CD4-positive, alpha-beta T cell treated with Interleukin-6 at 100 ng/mL for 8 hours (primary cell): ENCODE measurements at regions not wholly inside any gene's neighbourhood (a gene's known extent, or its start where the extent isn't known, plus 50 kb on each side); places are given as distances from the start of the nearest gene placed in this dataset.

Source experiments
- DNase-seq: peaks from one replicate; pipeline ENCODE4 v3.0.0-alpha.2; 2020; ENCODE audit warnings: mixed read lengths, low spot score

GRCh38 chr18:46266473-46266872, 162.3 kb downstream of the HAUS1 start:
- no peak for DNase-seq

- no peak for DNase-seq
These were observed 164.5 kb downstream of the HAUS1 start for GRCh38 chr18:46268671-46269070.

GRCh38 chr18:46269275-46269674, 165.1 kb downstream of the HAUS1 start:
- DNase-seq, result no peak

GRCh38 chr18:46271488-46271887, 167.3 kb downstream of the HAUS1 start:
- no peak for DNase-seq

GRCh38 chr18:46273861-46274260, 169.7 kb downstream of the HAUS1 start:
- DNase-seq, result no peak

GRCh38 chr18:46274266-46274665, 170.1 kb downstream of the HAUS1 start:
- no peak for DNase-seq

- no peak for DNase-seq
These were observed 171.2 kb downstream of the HAUS1 start for GRCh38 chr18:46275370-46275769.

- no peak for DNase-seq
These were observed 172.6 kb downstream of the HAUS1 start for GRCh38 chr18:46276748-46277147.

GRCh38 chr18:46278481-46279465, 174.6 kb downstream of the HAUS1 start:
- no peak for DNase-seq

GRCh38 chr18:46279673-46280072, 175.5 kb downstream of the HAUS1 start:
- no peak for DNase-seq

- peak; percentile 36 for DNase-seq
These were observed 177.3 kb downstream of the HAUS1 start for GRCh38 chr18:46281185-46282176.

GRCh38 chr18:46282177-46282570, 178.0 kb downstream of the HAUS1 start:
- no peak for DNase-seq

- no peak for DNase-seq
These were observed 178.5 kb downstream of the HAUS1 start for GRCh38 chr18:46282646-46283045.

- DNase-seq, result no peak
These were observed 179.1 kb downstream of the HAUS1 start for GRCh38 chr18:46283268-46283667.

GRCh38 chr18:46283895-46284295, 179.7 kb downstream of the HAUS1 start:
- DNase-seq, result no peak

- DNase-seq, result no peak
These were observed 185.3 kb downstream of the HAUS1 start for GRCh38 chr18:46289463-46289862.

- no peak for DNase-seq
These were observed 185.7 kb downstream of the HAUS1 start for GRCh38 chr18:46289931-46290330.

GRCh38 chr18:46290440-46291020, 186.3 kb downstream of the HAUS1 start:
- no peak for DNase-seq

GRCh38 chr18:46291149-46291548, 187.0 kb downstream of the HAUS1 start:
- DNase-seq, result no peak

GRCh38 chr18:46293742-46294181, 189.6 kb downstream of the HAUS1 start:
- no peak for DNase-seq

- DNase-seq, result no peak
These were observed 190.1 kb downstream of the HAUS1 start for GRCh38 chr18:46294318-46294717.

- no peak for DNase-seq
These were observed 190.6 kb downstream of the HAUS1 start for GRCh38 chr18:46294751-46295150.
